HG03095 (cell line): ENCODE measurements at regions not wholly inside any gene's neighbourhood (a gene's known extent, or its start where the extent isn't known, plus 50 kb on each side); places are given as distances from the start of the nearest gene placed in this dataset.
"Not testable (repeated sequence)": the region's sequence is repeated elsewhere in the genome, so short reads cannot be mapped to it uniquely, and the experiment has no call there.

Experiments
- ATAC-seq: cut with Tn5 transposase; IDR thresholded peaks from one replicate; pipeline ENCODE4 v1.9.1; 2021; ENCODE audit warnings: moderate library complexity; ENCODE audit not compliant: unreplicated experiment

- ATAC-seq = no peak
Measured at GRCh38 chr13:91233291-91233690, 114.2 kb upstream of the MIR17HG start.

- ATAC-seq = no peak
Measured at GRCh38 chr13:91236182-91236581, 111.3 kb upstream of the MIR17HG start.

GRCh38 chr13:91236921-91237320 lies 110.6 kb upstream of the MIR17HG start:
- ATAC-seq = no peak

DNA sequence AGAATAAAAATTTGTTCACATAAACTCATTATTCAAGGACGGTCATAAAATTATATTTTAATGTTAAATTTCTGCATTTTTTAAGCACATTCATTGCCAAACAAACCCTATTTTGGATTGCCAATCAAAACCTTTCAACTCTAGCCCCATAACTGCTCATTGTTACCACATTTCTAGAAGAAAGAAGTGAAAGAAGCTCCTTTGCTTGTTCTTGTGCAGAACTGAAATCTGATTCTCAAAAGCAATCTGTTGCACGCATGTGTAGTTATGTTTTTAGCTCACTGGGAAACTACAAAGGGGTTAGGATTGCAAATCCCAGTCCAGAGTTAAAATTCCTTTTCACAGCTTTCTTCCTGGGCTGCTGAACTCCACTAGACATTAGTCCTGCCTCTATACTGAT lies 109.5 kb upstream of the MIR17HG start:
- no peak for ATAC-seq

DNA sequence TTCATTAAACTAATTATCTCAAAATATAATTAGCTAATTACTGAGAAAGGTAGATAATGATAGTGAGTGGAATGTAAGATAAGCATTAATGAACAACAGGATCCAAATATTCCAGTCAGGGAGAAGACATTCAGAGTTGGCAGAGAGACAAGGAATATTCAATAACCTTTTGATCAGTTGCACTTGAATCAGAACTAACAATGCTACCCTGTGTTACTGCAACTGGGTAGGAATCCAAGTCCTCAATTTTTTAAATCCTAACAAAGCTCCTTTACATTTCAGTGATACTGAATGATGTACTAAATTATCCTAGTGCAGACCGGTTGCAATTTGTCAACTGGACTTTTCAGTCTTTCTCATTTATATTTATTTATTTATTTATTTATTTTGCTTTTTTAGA lies 107.1 kb upstream of the MIR17HG start:
- no peak for ATAC-seq

DNA sequence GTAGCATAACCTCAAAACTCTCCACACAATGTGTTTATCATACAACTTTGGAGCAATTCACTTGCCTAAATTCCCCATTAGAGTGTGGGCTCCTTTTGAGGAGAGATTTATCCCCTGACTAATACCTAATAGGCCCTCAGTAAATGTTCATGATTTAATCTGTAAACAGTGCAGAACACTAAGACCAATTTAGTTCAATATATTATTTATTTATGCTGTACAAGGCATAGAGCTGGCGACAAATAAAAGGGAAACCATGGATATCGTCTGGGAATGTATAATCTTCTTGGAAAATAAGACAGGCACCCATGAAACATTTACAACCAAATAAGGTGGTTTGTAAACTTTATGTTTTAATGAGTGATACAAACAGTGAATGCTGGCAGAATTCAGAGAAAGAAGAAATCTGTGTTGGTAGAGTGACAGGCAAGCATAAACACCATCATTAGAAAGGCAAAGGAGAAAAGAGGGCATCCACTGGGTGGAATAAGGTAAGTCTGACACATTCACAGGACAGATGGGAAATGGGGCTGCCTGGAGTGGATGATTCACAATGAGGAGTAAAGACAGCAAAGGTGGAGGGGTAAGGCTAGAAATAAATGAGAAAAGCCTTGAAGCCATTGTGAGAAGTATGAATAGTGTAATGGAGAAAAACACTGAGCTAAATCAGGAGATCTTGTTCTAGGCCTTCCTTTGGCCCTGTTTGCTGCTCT lies 106.1 kb upstream of the MIR17HG start:
- no peak for ATAC-seq

- ATAC-seq = no peak
Measured at GRCh38 chr13:91242652-91243051, 104.8 kb upstream of the MIR17HG start.

- ATAC-seq = no peak
Measured at GRCh38 chr13:91245288-91245687, 102.2 kb upstream of the MIR17HG start.

GRCh38 chr13:91247768-91248167 lies 99.7 kb upstream of the MIR17HG start:
- ATAC-seq = no peak

- no peak for ATAC-seq
Measured at GRCh38 chr13:91248249-91248648, 99.2 kb upstream of the MIR17HG start.

GRCh38 chr13:91249370-91249769 lies 98.1 kb upstream of the MIR17HG start:
- ATAC-seq = no peak

DNA sequence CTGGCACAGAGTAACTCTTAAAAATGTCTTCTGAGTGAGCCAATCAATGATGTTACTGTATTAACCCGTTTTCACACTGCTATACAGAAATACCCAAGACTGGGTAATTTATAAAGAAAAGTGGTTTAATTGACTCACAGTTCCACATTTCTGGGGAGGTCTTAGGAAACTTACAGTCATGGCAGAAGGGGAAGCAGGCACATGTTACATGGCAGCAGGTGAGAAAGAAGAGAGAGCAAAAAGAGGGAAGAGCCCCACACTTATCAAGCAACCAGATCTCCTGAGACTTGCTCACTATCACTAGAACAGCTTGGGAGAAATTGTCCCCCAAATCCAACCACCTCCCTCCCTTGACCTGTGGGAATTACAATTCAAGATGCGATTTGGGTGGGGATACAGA lies 97.6 kb upstream of the MIR17HG start:
- ATAC-seq = no peak

GRCh38 chr13:91251573-91251972 lies 95.9 kb upstream of the MIR17HG start:
- not testable (repeated sequence) for ATAC-seq

DNA sequence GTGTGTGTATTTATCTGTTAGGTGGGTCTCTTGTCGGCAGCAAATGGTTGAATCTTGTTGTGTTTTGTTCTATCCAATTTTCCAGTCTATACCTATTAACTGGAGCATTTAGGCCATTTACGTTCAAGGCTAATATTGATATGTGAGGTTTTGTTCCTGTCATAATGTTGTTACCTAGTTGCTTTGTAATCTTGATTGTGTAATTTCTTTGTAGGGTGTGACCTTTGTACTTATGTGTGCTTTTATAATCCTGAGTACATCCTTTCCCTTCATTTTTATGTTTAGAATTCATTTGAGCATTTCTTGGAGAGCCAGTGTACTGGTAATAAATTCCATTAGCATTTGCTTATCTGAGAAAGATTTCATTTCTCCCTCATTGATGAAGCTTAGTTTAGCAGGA lies 83.0 kb upstream of the MIR17HG start:
- ATAC-seq = no peak

DNA sequence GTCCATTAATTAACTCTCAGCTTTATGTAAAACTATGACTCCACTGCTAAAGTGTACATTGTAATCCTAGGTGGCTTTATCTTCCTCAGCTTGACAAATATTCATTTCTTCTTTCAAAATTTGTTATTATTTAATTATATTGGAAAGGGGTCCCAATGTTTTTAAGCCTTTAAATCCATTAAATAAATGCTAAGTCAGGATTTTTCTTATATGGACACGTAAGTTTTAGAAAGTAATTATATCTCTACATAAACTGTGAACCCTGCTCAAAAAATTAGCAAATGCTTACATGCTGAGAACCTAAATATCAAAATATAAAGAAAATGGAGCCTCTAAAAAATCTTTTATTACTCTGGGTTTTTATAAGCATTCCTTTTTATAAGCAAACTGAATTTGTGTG lies 78.2 kb upstream of the MIR17HG start:
- no peak for ATAC-seq

DNA sequence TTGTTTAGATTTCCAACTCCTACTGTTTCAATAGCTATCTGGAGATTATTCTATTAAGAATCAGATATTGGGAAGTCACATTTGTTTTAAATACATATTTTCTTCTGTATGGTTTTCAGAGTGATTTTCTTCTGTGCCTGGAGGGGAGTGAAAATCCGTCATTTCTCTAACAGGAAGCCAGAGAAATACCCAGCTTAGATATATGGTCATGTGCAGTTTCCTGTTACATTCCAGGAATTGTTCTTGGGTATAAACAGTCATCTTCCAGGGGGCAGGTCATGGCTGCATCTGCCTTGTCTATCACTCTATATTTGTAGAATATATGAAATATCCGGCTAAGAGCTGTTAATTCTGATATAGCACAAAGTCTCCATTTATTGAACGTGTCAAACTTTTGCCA lies 77.5 kb upstream of the MIR17HG start:
- no peak for ATAC-seq

DNA sequence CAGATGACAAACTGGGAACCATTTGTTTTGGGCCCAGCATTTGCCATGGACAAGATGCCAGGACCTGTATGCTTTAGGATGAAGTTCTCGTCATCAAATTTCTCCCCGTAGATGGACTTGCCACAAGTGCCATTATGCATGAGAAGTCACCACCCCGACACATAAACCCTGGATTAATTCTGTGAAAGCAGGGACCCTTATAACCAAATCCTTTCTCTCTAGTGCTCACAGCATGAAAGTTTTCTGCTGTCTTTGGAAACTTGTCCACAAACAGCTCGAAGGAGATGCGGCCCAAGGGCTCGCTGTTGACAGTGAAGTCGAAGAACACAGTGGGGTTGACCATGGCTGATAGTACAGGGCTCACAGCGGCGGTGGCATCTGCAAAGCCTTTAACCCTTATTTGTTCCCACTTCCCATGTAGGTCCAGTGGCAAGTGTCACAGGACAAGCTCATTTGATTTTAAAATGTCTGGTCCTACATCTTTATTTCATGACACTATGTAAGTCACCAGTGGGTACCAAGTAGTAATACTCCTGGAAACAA lies 75.2 kb upstream of the MIR17HG start:
- no peak for ATAC-seq

- ATAC-seq = no peak
Measured at GRCh38 chr13:91273675-91274074, 73.8 kb upstream of the MIR17HG start.

DNA sequence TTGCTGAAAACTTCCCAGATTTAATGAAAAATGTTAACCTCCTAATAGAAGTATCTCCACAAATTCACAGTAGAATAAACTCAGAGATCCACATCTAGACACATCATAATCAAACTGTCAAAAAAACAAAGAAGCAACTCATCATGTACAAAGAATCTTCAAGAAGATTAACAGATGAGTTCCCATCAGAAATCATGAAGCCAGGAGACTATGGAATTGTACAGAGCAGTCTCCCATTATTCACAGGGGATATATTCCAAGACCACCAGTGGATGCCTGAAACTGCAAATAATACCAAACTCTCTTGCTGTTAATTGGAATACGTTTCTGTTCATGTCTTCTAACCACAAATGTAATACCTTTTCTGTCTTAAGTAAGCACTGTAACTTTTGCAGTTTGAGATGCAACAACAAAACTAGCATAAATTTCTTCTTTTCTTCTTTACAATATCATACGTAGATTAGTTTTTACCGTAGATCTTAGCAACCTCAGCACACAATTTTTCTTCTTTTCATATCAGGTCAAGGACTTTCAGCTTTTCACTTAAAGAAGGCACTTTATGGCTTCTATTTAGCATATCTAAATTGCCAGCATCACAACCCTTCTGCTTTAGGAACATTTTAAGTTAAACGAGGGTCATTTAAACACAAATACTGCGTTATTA lies 70.3 kb upstream of the MIR17HG start:
- no peak for ATAC-seq

DNA sequence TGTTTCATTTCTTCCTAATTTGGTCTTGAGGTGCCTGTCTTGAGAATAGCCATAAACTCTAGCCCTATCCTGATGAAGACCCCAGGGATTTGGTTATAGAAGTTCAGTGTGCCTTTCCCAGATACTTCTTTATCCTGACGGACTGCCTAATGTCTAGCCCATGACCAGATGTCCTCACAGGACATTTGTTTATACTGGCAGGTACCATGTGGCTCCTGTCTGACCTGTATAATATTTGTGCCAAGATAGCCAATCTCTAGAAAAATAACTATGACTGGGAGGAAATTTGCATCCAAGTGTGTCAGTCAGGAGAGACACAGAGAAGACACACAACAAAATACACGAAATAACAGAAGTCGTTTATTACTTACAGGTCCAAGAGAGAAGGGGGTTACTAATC lies 69.2 kb upstream of the MIR17HG start:
- ATAC-seq = no peak

DNA sequence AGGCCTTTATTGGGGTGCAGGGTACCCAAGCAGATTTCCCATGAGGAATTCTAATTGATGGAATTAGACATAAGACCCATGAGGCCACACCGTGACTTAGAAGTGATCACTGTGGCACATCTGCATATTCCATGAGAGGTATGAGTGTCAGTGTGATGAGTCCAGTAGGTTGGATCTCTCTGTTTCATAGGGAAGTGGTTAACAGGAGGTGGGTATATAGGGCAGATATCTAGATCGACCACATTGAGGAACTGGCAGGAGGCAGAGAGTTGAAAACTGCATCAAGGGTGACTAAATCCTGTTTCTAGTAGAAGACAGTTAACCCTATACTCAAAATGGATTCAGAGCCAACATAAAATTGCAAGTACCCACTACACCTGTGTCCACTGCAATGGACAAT lies 68.6 kb upstream of the MIR17HG start:
- ATAC-seq = no peak

GRCh38 chr13:91280801-91281200 lies 66.7 kb upstream of the MIR17HG start:
- no peak for ATAC-seq

DNA sequence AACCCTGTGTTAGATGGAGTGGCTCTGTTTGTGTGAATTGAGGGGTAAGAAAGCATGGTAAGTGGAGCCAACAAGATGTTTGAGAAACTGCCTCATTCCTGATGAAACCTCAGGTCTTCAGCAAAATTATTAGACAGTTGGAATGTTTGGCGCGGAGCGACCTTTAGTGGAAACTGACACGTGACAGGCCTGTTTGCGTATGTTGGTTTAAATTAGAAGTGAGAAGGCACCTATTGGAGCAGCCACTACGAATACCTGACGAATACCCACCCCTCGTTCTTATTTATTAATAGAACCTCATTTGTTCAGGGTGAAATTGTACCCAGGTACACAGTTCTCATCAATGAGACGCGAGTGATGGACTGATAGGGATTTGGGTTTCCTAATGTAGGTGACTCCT lies 63.2 kb upstream of the MIR17HG start:
- no peak for ATAC-seq
